Tibial nerve (tissue), 3 donors: ENCODE measurements at regions not wholly inside any gene's neighbourhood (a gene's known extent, or its start where the extent isn't known, plus 50 kb on each side); places are given as distances from the start of the nearest gene placed in this dataset.

Source experiments
- POLR2A ChIP-seq, 2 donors: fragments of 450-650 bp; IDR thresholded peaks; one replicate each; pipeline ENCODE4 v1.6.1; 2017; ENCODE audit warnings: antibody characterized with exemption in 2 of 2, mild to moderate bottlenecking in 2 of 2, moderate library complexity in 2 of 2
- TF ChIP-seq, protein P1 (sequence below), 5 experiments: fragments of 200-600 bp in 3 of 5; fragments of 450-650 bp in 2 of 5; sonication (generic) in 3 of 5; IDR thresholded peaks; one replicate each; pipeline ENCODE4 v1.5.1; 2016 to 2019; ENCODE audit warnings: antibody characterized with exemption in 5 of 5, mild to moderate bottlenecking in 3 of 5, moderate library complexity in 2 of 5

- no peak for TF ChIP-seq POLR2A (IDR thresholded peaks at IDR 0.05)
- TF ChIP-seq, protein P1, sequence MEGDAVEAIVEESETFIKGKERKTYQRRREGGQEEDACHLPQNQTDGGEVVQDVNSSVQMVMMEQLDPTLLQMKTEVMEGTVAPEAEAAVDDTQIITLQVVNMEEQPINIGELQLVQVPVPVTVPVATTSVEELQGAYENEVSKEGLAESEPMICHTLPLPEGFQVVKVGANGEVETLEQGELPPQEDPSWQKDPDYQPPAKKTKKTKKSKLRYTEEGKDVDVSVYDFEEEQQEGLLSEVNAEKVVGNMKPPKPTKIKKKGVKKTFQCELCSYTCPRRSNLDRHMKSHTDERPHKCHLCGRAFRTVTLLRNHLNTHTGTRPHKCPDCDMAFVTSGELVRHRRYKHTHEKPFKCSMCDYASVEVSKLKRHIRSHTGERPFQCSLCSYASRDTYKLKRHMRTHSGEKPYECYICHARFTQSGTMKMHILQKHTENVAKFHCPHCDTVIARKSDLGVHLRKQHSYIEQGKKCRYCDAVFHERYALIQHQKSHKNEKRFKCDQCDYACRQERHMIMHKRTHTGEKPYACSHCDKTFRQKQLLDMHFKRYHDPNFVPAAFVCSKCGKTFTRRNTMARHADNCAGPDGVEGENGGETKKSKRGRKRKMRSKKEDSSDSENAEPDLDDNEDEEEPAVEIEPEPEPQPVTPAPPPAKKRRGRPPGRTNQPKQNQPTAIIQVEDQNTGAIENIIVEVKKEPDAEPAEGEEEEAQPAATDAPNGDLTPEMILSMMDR (IDR thresholded peaks at IDR 0.05): no peak
Observed at GRCh38 chr18:78454221-78454620, 525.4 kb upstream of the SALL3 start.
